Pons (tissue), 1 donor: ENCODE measurements at regions not wholly inside any gene's neighbourhood (a gene's known extent, or its start where the extent isn't known, plus 50 kb on each side); places are given as distances from the start of the nearest gene placed in this dataset.

Source experiments
- DNase-seq: peaks from one replicate; pipeline ENCODE4 v3.0.0-alpha.2; 2016; ENCODE audit warnings: low spot score

DNA sequence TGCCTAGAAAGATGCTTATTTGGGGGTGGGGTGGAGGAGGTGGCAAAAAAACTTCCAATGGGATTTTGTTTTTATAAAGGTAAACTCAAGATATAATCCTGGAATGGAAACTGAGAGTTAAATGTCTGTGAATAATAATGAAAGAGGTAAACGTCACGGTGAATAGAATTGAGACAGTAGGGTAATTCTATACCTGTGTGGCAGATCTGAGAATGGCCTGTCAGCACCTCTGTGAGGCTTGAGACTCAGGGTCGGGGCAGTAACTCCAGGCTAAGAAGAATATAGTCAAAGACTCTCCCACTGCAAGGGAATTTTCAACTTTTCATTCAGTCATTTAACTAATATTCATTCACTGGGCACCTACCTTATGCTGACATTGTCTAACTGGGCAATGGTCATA is 581.2 kb upstream of the ZNF608 start:
- DNase-seq: no peak

DNA sequence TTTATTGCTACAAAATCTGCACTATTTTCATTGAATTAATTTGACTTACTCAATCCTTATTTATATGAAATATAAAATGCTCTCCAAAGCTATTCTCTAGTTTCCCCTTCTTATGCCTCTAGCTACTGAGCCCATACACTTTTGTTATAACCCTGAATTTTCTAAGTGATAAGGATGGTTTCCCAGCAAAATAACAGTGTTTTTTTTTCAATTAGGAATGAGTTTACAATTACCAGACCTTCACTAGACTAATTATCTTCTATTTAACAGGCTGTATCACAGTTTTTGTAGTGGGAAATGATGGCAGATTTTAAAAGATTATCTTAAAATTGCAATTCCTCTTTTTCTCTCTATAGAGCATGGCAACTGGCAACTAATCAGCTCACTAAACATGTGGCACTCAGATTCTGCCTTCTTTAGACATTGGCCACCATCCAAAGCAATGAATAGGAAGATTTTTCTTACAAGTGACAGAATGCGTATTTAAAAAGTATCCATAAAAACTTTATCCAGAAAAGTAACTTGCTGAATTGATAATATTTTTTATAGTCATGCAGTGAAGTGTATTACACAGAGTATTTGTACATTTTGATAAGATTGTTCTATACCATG is 585.7 kb upstream of the ZNF608 start:
- DNase-seq: peak; percentile 7

DNA sequence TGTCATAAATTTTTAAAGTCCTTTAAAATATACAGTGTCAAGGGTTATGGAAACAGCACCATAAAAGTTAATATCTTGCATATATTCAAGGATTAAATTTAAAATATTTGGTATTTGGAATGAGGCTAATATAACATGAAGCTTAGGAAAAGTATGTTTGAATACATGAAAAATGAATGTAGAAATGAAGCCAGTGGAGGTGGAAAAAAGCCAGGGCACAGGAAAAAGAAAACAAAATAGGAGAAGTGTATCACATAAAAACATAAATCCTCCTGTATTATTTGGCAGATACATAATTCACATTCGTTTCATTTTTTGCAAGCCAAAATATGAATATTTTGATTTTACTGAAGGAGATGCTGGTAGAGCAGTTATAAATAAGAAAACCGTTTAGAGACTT is 587.0 kb upstream of the ZNF608 start:
- DNase-seq: no peak

DNA sequence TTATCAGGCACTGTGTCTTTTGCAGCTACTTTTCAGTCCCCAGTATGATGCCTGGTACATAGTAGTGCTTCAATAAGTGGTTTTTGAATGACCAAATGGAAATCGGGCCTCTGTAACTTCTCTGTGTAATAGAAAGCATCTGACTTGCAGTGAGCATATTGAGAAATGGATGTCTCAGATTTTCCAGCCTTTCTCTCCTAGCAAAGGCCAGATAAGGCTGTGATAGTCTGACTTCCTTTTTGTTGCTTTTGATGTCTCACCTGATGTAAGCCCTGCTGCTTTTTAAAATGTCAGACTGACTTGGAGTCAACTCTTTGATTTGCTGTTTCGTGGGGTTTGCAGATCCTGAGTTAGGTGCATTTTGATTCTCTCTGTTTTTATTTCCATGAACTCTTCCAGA is 590.0 kb upstream of the ZNF608 start:
- DNase-seq: no peak

DNA sequence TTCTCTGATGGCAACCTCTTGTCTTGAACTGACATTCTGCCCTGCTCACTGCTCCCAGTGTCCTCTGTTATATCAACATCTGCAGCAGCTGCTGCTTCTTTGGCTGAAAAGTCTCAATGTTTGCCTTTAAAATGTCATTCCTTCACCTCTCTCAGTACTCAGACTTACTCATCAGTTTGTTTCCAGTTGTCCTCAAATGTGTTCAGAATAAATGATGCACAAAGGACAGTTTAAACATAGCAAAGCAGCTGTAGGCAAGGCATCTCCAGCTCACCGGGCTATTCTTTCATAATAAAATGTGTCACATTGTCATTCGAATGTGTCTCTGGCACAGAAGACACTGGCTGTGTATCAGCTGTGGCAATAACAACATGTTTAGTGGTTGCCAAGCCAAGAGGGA is 590.9 kb upstream of the ZNF608 start:
- peak; percentile 25 for DNase-seq

DNA sequence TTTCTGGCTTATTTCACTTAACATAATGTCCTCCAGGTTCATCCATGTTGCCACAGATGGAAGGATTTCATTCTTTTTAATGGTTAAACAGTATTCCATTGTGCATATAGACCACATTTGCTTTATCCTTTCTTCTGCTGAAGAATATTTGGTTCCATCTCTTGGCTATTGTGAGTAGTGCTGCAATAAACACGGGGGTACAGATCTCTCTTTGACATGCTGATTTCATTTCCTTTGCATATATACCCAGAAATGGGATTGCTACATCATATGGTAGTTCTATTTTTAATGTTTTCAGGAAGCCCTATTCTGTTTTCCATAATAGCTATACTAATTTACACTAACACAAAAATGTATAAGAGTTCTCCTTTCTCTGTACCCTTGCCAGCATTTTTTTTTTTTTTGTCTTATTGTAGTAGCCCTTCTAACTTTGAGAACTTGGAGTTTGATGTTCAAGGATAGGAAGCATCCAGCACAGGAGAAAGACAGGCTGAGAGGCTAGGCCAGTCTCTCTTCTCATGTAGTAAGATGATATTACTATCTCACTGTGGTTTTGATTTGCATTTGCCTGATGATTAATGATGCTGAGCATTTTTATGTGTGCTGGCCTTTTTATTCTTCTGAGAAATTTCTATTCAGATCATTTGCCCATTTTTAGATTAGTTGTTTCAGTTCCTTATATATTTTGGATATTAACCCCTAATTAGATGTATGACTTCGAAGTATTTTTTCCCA is 592.2 kb upstream of the ZNF608 start:
- no peak for DNase-seq

DNA sequence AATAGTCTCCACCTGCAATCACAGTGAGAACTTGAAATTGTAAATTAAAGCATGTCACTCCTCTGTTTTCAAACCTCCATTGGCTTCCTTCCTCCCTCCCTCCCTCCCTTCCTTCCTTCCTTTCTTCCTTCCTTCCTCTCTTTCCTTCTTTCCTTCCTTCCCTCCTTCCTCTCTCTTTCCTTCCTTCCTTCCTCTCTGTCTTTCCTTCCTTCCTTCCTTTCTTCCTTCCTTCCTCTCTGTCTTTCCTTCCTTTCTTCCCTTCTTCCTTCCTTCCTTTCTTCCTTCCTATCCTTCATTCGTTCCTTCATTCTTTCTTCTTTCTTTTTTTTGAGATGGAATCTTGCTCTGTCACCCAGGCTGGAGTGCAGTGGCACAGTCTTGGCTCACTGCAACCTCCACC is 595.0 kb upstream of the ZNF608 start:
- no peak for DNase-seq

DNA sequence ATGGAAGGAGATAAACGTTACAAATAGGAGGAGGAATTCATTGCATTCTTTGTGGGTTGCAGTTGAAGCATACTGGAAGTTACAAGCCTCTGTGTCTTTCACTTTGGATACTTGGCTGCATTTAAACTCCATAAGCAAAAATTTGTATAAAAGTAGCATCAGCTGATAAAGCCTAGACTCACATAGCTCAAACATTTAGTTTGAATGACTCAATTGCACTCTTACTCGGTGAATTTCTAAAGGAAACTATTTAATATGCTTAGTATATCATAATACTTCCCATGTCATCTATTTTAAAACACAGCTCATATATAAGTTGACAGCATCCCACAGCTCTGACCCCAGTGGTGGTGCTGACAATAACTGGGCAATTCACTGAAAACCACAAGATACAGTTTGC is 596.6 kb upstream of the ZNF608 start:
- no peak for DNase-seq

DNA sequence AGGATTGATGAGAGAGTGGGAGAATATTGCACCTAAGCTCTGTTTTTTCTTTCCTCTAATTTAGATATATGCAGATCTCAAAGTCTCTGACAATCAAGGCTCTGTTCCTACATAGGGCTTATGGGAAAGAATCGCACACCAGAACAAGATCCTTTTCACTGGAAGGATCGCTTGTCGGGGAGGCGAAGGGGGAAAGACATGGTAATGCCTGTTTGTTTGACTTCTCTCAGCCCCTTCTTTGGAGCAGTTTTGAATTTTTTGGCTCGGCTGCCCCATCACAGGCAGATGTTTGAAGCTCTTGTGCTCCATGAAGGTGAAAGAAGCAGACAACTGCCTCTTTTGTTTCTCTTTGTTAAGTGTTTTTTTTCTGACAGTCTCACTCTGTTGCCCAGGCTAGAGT is 599.9 kb upstream of the ZNF608 start:
- DNase-seq: peak; percentile 82

DNA sequence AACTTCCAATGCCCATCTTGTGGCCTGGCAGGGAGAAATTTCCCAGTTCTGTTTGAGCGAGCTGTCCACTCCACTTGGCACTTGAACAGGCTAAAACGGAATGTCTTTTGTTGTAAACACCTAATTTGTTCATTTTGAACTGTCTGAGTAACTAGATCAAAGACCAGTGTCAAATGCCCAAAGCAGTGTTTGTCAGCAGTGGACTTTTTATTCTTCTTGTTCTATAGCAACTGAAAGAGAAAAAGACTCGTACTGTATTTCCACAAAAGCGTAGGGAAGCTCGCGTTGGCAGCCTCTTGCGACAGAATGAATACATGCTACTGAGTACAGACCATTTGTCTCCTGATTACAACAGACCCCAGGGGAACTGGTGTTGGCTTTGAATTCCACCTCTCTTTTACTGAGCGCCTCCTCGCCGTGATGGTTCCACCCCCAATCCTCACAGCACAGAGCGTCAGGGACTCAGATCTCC is 601.8 kb upstream of the ZNF608 start:
- peak; percentile 84 for DNase-seq

DNA sequence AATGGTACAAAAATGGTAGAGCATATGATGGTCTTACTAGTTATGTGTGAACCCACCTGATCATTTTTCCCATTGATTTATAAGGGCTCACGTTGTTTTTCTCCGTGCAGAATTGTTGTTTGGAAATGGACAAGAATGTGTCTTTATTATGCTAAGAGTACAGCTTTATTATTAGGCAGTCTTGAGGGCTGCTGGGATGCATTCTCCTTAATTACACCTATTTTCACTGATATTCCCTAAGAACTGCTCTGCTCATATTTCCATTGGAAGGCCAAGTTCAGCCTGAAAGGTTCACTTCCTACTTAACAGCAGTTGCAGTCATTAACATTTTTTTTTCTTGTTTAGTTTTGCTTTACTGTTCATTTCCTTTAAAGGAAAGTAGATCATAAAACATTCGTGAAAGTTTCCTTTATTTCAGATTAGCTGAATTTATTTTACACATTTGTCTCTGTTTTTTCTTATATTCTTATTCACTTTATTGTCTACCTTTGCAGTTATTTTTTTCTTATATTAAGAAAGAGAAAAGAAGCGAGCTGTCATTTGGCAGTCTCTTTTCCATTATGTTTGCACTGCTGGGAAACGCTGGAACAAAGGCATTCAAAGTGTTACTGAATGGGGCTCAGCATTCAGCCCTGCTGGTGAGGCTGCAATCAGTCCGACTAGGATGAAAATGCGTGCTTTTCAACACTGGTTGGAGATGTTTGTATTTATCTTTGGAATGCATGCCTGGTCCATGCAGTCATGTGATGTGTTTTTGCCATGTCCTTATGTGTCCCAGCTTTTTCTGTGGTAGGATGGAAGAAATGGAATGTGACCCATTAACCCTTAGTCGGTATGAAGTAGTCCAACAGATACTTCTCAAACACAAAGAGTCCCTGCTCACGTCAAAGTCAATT is 602.7 kb upstream of the ZNF608 start:
- peak; percentile 83 for DNase-seq

DNA sequence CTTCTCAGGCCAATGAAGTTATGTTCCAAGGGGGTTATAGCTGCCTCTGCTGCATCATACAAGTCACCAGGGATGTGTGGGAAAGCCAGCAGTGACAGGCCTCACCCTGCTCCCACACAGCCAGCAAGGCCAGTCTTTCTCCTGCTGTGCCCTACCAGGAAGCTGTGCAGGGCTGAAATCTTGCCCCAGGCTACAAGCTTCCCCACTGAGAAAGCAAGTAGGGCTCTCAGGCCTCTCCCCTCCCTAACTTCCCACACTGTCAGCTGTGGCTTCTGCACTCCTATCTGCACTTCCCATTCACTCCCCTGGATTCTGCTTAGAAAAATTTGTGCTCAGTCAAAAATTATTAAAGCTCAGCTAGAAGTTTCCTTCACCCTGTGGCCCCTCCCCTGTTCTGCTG is 611.2 kb upstream of the ZNF608 start:
- no peak for DNase-seq

DNA sequence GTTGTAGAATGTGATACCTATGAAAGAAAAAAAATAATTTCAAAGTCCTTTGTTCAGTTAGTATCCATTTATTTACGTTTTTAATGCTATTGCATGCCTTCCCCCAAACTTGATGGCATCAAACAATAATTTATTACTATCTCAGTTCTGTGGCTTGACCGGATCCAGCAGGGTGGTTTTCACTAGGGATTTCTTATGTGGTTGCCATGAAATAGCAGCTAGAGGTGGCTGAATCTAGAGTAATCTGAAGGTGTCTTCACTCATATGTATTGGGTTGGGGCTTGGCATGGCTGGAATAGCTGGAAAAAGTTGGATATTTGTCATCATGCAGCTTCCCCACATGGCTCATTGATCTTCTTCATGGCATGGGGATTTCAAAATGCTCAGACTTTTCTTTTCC is 619.3 kb upstream of the ZNF608 start:
- DNase-seq: no peak

DNA sequence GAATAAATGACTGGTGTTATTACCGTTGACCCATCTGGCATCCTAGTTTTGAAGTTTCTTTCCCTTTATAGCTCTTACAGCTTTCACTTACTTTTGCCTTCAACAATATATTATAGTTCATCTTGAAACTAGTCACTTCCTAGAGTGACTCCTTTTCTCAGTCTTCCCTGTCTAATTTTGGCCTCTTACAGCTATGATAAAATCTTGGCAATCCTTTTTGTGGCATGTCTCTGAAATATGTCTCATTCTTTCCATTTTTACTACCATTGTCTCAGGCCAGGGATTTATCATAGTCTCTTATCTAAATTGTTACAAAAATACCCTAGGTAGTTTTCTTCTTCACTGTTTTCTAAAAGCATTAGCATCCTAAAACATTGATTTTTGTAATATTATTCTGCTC is 621.3 kb upstream of the ZNF608 start:
- DNase-seq: no peak

DNA sequence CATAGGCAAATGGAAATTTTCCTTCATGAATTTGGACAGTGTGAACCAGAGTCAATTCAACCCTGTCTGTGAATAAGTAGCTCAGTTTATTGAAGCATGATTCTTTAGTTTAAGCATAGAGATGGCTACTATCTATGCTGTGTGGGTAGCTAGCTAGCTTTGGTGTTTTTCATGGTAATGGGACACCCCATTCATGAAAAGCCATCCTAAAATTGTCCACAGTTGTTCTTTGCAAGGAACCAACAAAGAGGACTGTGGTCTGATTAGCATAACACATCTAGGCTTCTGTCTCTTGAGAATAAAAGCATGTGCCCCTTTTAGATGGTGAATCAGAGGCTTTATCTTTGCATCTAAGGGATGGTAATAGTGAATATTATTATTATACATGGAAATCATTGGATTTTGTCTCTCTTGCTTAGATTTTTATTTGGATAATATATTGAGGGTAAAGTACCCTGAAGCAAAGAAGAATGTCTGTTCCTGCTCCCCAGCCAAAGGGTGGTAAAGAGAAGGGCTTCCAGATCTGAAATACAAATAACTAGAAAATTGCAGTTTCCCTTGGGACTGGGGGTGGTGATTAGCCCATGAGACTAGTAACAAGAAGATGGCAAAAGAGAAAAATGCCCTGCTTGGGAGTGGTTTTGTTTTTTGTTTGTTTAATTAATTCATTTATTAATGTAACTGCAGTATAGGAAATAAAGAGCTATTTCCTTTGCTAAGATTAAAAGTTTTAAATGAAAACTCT is 624.2 kb upstream of the ZNF608 start:
- DNase-seq: no peak

DNA sequence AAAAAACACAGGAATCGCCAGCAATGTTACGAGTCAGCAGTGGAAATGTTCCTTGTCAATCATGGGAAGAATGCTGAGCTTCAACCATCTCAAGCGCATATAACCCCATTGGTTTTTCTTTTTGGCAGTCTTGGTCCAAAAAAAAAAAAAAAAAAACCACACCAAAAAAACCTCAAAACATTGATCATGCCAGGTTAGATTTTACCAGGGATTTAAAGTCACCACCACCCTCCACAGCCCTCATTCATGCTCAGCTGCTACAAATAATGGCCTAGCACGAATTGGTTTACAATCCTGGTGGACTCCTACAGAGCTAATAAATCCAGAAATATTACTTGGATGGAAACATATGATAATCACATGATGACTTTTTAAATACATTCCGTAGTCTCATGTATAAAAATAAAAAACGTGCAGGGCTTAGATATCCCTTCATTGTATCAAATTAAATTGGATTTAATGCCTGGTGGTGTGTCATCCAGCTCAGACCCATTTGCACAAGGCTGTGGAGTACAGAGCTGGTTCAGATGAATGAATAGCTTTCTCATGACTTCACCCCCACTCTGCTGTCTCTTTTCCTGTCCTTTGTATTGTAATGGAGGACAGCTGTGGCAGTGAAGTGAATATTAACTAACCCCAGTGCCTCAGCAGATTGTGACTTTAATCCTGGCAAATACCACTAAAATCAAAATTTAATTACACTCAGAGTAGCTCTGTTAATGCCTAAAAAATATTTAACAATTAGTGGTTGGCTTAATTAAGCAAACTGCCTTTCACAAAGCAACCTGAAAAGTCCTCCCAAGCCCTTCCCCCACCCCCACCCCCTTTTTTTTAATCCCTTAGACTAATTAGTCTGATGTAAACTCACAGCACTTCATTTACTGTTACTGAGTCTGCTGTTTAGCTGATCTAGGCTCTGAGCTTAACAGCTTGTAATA is 626.5 kb upstream of the ZNF608 start:
- peak; percentile 93 for DNase-seq

DNA sequence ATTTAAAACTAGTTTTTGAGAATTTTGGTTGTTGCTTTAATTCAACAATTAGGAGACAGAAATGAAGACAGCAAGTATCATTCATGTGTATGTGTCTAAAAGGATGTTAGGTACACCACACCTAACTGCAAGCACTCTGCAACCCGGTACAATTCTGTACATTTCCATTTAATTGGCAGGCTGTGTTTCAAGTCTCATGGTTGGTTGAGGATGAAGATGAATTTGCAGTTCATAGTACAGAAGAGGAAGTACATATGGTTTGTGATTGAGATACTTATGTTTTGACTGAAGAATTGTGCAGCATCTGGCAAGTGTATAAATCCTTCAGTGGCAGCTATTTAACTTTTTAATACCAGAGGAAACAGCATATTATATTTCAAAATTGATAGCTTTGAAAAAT is 628.7 kb upstream of the ZNF608 start:
- DNase-seq: no peak

DNA sequence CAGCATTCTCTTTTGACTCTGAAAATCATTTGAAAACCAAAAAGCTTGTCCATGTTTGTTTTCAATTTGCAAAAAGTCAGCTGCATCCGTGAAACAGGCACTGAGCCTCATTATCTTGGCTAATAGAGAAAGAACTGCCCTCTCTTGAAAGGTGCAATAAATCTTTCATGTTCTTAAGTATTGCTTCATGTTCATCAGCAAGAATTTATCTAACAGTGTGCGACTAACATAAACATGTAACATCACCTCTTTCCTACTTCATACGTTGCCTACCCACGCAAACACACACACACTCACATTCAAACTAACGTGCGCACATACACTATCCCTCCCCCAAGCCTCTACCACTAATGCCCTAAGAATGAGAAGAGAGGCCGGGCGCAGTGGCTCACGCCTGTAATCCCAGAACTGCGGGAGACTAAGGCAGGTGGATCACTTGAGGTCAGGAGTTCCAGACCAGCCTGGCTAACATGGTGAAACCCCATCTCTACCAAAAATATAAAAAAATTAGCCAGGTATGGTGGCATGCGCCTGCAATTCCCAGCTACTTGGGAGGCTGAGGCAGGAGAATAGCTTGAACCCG is 629.7 kb upstream of the ZNF608 start:
- no peak for DNase-seq

DNA sequence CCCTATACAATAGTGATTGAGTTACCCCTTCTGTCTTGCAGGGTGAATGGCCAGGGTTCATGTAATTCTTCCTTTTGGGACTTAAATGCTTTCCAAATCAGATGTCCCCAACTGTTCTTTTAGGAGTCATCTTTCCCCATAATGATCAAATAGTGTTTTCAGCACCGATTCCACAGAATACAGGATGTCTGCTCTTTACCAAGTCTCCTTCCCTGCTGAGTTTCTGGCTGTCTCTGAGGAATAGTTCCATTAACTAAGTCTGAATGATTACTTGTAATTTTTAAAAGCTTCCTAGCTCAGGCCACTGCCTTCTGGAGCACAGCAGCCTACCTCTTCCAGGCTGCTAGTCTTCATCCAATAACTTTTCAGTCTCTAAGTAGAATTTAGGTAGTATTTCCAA is 630.7 kb upstream of the ZNF608 start:
- no peak for DNase-seq

DNA sequence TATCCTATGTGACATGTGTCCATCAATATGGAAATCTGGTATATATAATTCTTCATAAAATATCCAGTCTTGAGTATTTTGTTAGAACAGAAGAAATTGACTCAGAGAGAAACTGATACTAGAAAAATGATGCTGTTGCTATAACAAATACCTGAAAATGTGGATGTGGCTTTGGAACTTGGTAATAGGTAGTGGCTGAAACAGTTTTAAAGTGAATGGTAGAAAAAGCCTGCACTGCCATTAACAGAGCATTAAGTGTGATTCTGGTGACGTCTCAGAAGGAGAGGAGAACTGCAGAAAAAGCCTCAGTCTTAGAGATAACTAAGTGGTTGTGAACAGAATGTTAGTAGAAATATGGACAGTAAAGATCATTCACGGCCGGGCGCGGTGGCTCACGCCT is 634.9 kb upstream of the ZNF608 start:
- no peak for DNase-seq

DNA sequence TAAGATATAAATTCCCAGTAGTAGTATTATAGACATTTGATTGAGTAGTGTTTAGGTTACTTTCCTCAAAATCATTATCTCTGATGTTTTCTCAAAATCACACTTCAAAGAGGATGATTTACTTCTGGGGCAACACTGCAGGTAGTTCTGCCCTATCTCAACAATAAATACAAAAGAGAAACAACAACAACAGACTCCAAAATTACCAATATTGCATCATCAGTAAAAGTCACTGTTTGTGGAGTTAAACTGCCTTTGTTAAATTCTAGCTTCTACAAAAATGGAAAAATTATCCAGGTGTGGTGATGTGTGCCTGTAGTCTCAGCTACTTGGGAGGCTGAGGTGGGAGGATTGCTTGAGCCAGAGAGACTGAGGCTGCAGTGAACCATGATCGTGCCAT is 637.6 kb upstream of the ZNF608 start:
- DNase-seq: no peak
